Keratinocyte (primary cell): ENCODE measurements at regions not wholly inside any gene's neighbourhood (a gene's known extent, or its start where the extent isn't known, plus 50 kb on each side); places are given as distances from the start of the nearest gene placed in this dataset.

Experiments
- EZH2 ChIP-seq: IDR thresholded peaks from one replicate; pipeline ENCODE4 v1.6.1; 2012; ENCODE audit warnings: inconsistent platforms, mild to moderate bottlenecking, low read length, moderate library complexity
- TF ChIP-seq, protein P1 (sequence below), 3 experiments: IDR thresholded peaks in 1 of 3; conservative IDR thresholded peaks in 1 of 3; optimal IDR thresholded peaks in 1 of 3; 2 replicates in 2 of 3; 3 replicates in 1 of 3; pipeline versions ENCODE3 to v1.5.1; 2011; ENCODE audit warnings: low read length in 3 of 3, mild to moderate bottlenecking in 3 of 3, moderate library complexity in 2 of 3, control low read depth in 1 of 3, inconsistent platforms in 1 of 3; ENCODE audit not compliant: insufficient read depth in 2 of 3; ENCODE audit errors: extremely low read depth in 1 of 3

DNA sequence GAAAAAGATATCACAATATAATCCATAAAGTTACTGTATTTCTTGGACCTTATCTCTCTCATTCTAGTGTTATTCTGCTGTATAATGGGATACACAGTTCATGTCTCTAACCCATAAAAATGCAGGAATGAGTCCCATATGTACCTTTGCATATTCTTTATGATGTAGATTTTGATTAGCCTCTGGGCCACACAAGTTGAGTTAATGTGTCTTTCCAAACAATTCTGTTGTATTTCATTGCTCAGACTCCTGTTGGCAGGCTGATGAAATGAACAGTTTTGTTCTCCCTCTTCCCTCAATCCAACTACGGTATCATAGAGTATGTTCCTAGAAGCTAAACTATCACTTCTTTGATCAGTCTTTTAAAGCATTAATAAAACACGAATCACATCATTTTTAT is 113.2 kb upstream of the SATB2 start:
- TF ChIP-seq EZH2: no peak
- TF ChIP-seq, protein P1, sequence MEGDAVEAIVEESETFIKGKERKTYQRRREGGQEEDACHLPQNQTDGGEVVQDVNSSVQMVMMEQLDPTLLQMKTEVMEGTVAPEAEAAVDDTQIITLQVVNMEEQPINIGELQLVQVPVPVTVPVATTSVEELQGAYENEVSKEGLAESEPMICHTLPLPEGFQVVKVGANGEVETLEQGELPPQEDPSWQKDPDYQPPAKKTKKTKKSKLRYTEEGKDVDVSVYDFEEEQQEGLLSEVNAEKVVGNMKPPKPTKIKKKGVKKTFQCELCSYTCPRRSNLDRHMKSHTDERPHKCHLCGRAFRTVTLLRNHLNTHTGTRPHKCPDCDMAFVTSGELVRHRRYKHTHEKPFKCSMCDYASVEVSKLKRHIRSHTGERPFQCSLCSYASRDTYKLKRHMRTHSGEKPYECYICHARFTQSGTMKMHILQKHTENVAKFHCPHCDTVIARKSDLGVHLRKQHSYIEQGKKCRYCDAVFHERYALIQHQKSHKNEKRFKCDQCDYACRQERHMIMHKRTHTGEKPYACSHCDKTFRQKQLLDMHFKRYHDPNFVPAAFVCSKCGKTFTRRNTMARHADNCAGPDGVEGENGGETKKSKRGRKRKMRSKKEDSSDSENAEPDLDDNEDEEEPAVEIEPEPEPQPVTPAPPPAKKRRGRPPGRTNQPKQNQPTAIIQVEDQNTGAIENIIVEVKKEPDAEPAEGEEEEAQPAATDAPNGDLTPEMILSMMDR (optimal IDR thresholded peaks at IDR 0.05 in 1 of 3, IDR thresholded peaks at IDR 0.05 in 1 of 3, conservative IDR thresholded peaks at IDR 0.05 in 1 of 3; ENCODE audit: extremely low read depth in 1 of 3, insufficient read depth in 2 of 3, low read length in 3 of 3): no peak
